Stomach (tissue), 8 donors: ENCODE measurements at regions not wholly inside any gene's neighbourhood (a gene's known extent, or its start where the extent isn't known, plus 50 kb on each side); places are given as distances from the start of the nearest gene placed in this dataset.

Experiments
- DNase-seq, 2 donors: peaks; one replicate each; pipeline versions ENCODE4 v3.0.0 to v3.0.0-alpha.2; 2013 to 2019
- H3K27ac ChIP-seq, 5 donors: fragments of 200-600 bp in 4 of 5; sonication (generic) in 4 of 5; one replicate each; pipeline ENCODE4 v1.5.1; 2013 to 2019; ENCODE audit warnings: mild to moderate bottlenecking in 1 of 5, moderate library complexity in 1 of 5
- H3K27me3 ChIP-seq, 3 donors: fragments of 200-600 bp; sonication (generic); one replicate each; pipeline ENCODE4 v1.5.1; 2017 to 2019; ENCODE audit warnings: mixed run types in 1 of 3
- H3K36me3 ChIP-seq, 4 donors: fragments of 200-600 bp; sonication (generic); 1 replicate in 3 of 4; 2 replicates in 1 of 4; pipeline ENCODE4 v1.5.1; 2016 to 2019
- H3K4me1 ChIP-seq, 4 donors: fragments of 200-600 bp; sonication (generic); one replicate each; pipeline ENCODE4 v1.5.1; 2016 to 2019
- H3K4me3 ChIP-seq, 4 donors: fragments of 200-600 bp; sonication (generic) in 3 of 4; one replicate each; pipeline ENCODE4 v1.5.1; 2016 to 2019; ENCODE audit warnings: mild to moderate bottlenecking in 1 of 4
- H3K9me3 ChIP-seq, 4 donors: fragments of 200-600 bp; sonication (generic); one replicate each; pipeline ENCODE4 v1.5.1; 2016 to 2019
- CTCF ChIP-seq, 7 experiments: fragments of 450-650 bp in 4 of 7; fragments of 200-600 bp in 3 of 7; sonication (generic) in 3 of 7; IDR thresholded peaks; one replicate each; pipeline ENCODE4 v1.5.1; 2016 to 2019; ENCODE audit warnings: antibody characterized with exemption in 7 of 7, control low read depth in 2 of 7, mild to moderate bottlenecking in 1 of 7
- EP300 ChIP-seq: sonication (generic); formaldehyde crosslinking; IDR thresholded peaks from one replicate; pipeline ENCODE4 v1.6.1; 2017; ENCODE audit warnings: antibody characterized with exemption
- POLR2A ChIP-seq, 4 donors: fragments of 450-650 bp; IDR thresholded peaks; one replicate each; pipeline ENCODE4 v1.6.1; 2016; ENCODE audit warnings: antibody characterized with exemption in 4 of 4, control low read depth in 2 of 4, mild to moderate bottlenecking in 1 of 4, moderate library complexity in 1 of 4
- POLR2AphosphoS5 ChIP-seq, 3 donors: sonication (generic); formaldehyde crosslinking; IDR thresholded peaks; one replicate each; pipeline ENCODE4 v1.6.1; 2016; ENCODE audit warnings: antibody characterized with exemption in 3 of 3
- WGBS, 5 donors: extraction: QIAGEN DNeasy Blood & Tissue Kit in 3 of 5; methylation state at CpG; one replicate each; pipeline versions ENCODE4 v1.1.5 to v1.1.7; 2013 to 2018; 5-methylcytosine and 5-hydroxymethylcytosine counted together
- intact Hi-C: fragments of 100-400 bp; cut with DNase I; formaldehyde crosslinking; loops from one replicate; pipeline ENCODE4 v1.15.1; 2023; ENCODE audit warnings: low total_unique reads
- donor health status: healthy with polysubstance abuse.
- donor health status: Bipolar disorder and iron deficiency.
- donor health status: healthy.

- no peak for DNase-seq
- Histone ChIP-seq H3K9me3 (no peaks in the 10 kb centered on the region), H3K27me3 (no peaks in the 10 kb centered on the region), H3K4me3 (no peak overlapping the region), H3K27ac (no peak overlapping the region), H3K36me3 (no peaks in the 10 kb centered on the region), H3K4me1 (peaks cover 0 to 3% (median 0%) of the 10 kb centered on the region in 4 donors)
- 68 to 86% (median 85%) methylated on average over 7 to 9 of the region's 9 CpGs for WGBS, 5 donors
- TF ChIP-seq POLR2AphosphoS5 (IDR thresholded peaks at IDR 0.05) (no peak), POLR2A (IDR thresholded peaks at IDR 0.05) (no peak), CTCF (IDR thresholded peaks at IDR 0.05) (no peak), EP300 (no peak)
- intact Hi-C loops: no loop called here
Observed at GRCh38 chr16:11411059-11411550, 65.8 kb downstream of the RMI2 start.

DNA sequence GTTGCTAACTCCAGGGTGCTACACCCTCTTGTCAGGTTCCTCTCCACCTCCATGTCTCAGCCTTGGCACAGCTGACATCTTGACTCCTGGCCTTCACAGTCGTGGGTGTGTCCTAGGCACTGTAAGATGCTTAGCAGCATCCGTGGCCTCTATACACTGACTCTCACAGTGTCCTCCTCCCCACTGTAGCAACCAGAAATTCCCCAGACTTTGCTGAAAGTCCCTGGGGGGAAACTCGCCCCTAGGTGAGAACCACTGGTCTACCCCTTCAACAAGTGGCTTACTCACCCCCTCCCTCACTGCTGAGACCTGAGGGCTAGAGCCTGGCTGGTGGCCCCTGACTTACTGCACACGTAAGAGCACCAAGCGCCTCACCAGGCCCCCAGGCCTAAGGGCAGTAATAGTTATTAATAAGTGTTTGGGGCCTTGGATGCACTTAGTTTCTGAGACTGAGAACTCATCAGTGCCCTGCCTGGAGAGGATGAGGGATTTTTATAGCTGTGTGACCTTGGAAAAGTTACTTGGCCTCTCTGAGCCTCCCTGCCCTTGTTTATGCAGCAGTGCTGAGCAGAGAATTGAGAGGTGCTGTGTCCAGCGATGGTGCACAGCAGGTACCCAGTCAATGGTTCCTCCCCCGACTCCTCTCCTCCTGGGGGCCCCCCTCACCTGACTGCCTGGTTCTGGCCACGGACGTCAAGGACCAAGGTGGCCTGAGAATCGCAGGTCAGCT, 67.1 kb downstream of the RMI2 start:
- Histone ChIP-seq H3K27ac (no peak overlapping the region), H3K9me3 (no peaks in the 10 kb centered on the region), H3K36me3 (no peaks in the 10 kb centered on the region), H3K4me1 (peaks cover 0 to 3% (median 0%) of the 10 kb centered on the region in 4 donors), H3K4me3 (no peak overlapping the region), H3K27me3 (no peaks in the 10 kb centered on the region)
- TF ChIP-seq POLR2A (IDR thresholded peaks at IDR 0.05) (no peak), CTCF (IDR thresholded peaks at IDR 0.05) (no peak), POLR2AphosphoS5 (IDR thresholded peaks at IDR 0.05) (no peak), EP300 (no peak)
- no peak for DNase-seq
- WGBS, 5 donors: 83 to 87% (median 85%) methylated on average over 10 of the region's 10 CpGs
- intact Hi-C loops: no loop called here

- no peak for TF ChIP-seq EP300
- TF ChIP-seq POLR2A (IDR thresholded peaks at IDR 0.05): no peak
- no peak for TF ChIP-seq POLR2AphosphoS5 (IDR thresholded peaks at IDR 0.05)
- no peak for TF ChIP-seq CTCF (IDR thresholded peaks at IDR 0.05)
- WGBS, 5 donors: 86 to 91% (median 86%) methylated on average over 8 to 15 of the region's 15 CpGs
- H3K27ac ChIP-seq: no peak overlapping the region
- H3K4me3 ChIP-seq: no peak overlapping the region
- no peaks in the 10 kb centered on the region for H3K9me3 ChIP-seq
- H3K27me3 ChIP-seq: no peaks in the 10 kb centered on the region
- no peaks in the 10 kb centered on the region for H3K36me3 ChIP-seq
- DNase-seq: no peak
- H3K4me1 ChIP-seq: peaks cover 0 to 3% (median 0%) of the 10 kb centered on the region in 4 donors
- intact Hi-C loops: no loop called here
Observed at GRCh38 chr16:11412965-11413887, 68.0 kb downstream of the RMI2 start.

GRCh38 chr16:11413907-11414595, 68.8 kb downstream of the RMI2 start:
- H3K27me3 ChIP-seq: no peaks in the 10 kb centered on the region
- peaks cover 0 to 3% (median 0%) of the 10 kb centered on the region in 4 donors for H3K4me1 ChIP-seq
- H3K36me3 ChIP-seq: no peaks in the 10 kb centered on the region
- TF ChIP-seq EP300: no peak
- TF ChIP-seq CTCF (IDR thresholded peaks at IDR 0.05): no peak
- TF ChIP-seq POLR2AphosphoS5 (IDR thresholded peaks at IDR 0.05): no peak
- no peak for TF ChIP-seq POLR2A (IDR thresholded peaks at IDR 0.05)
- intact Hi-C loops: no loop called here
- no peak overlapping the region for H3K27ac ChIP-seq
- DNase-seq: no peak
- H3K4me3 ChIP-seq: no peak overlapping the region
- WGBS, 5 donors: 87 to 91% (median 89%) methylated on average over 7 to 11 of the region's 11 CpGs
- no peaks in the 10 kb centered on the region for H3K9me3 ChIP-seq
